ENCODE measurements at regions not wholly inside any gene's neighbourhood (a gene's known extent, or its start where the extent isn't known, plus 50 kb on each side); places are given as distances from the start of the nearest gene placed in this dataset.

DNA sequence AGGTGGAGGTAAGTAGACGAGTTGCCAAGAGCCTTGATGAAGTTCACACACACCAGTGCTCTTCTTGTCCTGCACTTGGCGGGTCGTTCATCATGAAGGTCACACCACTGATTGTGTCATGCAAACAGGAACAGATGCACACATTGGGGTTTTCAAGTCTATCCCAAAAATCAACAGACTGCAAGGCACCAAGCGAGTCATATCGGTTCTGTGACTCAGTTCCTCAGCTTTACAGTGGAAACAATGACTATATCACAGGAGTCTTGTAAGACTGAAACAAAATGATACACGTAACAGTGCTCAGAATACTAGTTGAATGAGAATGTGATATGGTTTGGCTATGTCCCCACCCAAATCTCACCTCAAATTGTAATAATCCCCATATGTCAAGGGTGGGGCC is 526.9 kb upstream of the ID2 start:
- no peak for DNase-seq

DNA sequence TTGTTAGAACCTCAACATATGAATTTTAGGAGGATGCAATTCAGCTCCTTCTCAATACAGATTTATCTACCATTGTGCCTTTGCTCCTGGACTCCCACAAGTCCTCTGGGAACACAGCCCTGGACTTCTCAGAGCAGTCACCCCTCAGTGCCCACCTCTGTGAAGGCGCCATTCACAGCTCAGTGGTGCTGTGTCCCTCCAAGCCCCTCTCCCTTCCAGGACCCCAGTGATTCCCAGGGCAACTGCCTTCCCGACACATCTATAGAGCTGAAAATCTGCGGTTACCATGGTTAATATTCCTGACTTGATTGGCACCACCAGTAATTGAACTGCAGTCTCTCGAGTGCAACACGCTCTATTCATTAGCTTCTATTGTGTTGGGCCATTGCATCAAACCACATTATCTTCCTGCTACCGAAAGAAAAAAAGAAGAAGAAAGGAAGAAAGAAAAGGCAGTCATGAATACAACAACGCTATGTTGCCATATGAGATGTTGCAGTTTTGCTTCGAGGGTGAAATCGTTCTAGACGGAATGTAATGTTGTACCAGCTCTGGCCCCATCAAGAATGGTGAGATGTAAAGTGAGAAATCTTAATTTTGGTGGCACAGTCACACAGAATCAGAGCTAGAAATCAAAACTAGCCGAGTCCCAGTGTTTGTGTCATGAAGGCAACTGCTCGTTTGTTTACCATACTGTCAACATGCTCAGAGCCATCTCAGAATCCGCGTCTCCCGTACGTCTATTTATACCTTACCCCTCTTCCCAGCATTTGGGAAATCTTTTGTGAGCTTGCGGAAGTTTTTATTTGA is 524.0 kb upstream of the ID2 start:
- no peak for DNase-seq

DNA sequence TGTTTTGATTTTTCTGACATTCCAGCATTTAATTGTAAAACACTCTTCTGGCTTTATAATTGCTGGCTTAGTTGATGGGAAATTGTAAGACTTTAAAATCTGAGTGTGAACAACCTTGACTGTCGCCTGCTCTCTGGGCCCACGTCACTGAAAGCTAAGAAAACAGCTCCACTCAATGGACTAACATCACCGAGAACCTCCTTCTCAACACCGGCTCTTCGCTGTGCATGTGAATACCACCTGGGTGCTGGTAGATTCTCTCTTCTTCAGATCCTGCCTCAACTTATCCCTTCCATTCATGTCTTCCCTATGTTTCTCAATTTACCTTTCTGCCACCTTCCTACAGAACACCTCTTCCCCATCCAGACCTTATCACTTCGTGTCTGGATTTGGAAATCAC is 523.1 kb upstream of the ID2 start:
- no peak for DNase-seq

DNA sequence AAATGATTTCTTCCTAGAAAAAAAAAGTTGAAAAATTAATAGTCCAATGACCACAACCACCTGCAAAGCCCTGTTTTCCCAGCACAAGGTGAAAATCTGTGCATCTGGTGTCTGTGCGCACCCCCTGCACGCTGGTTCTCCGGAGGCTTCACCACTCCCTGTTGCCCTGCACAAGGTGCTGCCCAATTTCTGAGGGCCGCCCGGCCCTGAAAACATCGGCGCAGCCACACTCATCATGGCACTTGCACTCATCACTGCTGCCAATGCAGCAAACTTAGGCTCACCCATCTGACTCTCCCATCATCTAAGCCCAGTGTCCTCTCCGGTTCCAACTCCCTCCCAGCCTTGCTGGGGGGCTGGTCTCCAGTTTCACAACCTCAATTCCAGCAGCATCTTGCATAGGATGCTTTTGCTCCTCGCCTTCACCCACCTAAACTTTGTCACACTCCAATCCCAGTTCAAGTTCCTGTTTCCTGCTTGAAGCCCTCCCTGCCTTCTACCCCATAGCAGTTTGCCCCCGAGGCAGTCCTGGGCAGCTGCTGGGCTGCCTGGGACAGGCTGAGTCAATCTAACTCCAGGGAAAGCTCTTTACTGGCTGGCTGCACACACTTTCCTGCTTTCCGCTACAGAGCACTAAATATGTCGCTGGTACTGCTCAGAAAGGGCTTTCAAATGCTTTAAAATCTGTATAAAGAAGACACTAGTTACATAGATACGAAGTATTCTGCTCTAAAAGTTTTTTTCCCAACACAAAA is 522.5 kb upstream of the ID2 start:
- no peak for DNase-seq

GRCh38 chr2:8159966-8160603 is 521.8 kb upstream of the ID2 start:
- DNase-seq = no peak

- no peak for DNase-seq
These were observed 520.9 kb upstream of the ID2 start for GRCh38 chr2:8160959-8161358.

- no peak for DNase-seq
These were observed 519.3 kb upstream of the ID2 start for GRCh38 chr2:8162552-8162951.

- DNase-seq = no peak
These were observed 516.3 kb upstream of the ID2 start for GRCh38 chr2:8165550-8165949.

GRCh38 chr2:8168022-8168717 is 513.7 kb upstream of the ID2 start:
- no peak for DNase-seq

GRCh38 chr2:8168876-8169424 is 512.9 kb upstream of the ID2 start:
- DNase-seq = no peak

- no peak for DNase-seq
These were observed 512.4 kb upstream of the ID2 start for GRCh38 chr2:8169443-8169842.

DNA sequence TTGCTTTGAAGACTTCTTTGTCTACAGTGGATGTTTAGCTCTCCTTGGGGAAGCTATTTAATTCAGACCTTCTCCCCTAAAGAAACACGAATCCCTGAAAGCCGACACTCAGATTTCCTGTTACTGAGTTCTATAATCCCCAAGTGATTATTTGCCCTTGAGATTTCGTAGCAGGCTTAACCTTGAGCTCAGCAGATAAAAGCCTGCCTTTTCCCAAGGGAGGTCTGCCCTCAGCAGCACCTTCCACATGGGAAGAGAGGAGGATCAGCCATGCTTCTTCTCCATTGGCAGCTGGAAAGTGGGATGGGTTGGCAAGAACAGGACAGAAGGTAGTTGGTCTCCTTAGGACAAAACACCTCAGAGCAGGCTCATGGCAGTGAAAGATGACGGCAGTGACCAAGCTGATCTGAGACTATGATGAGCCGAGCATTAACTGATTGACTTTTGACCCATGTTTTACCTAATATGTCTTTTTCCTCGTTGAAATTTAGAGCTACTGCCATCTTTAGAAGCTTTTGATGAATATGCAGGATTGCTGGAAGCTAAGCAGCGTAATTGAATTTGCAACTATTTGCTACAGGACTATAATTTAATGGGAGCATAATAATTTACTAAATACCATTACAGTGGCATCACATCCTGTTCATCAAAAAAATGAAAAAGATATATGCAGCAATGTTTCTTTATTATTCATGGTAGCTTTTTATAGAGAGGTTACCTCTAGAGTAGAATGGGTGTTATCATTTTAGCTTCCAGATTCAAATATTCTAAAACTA is 511.1 kb upstream of the ID2 start:
- no peak for DNase-seq

GRCh38 chr2:8171608-8172007 is 510.2 kb upstream of the ID2 start:
- no peak for DNase-seq

- DNase-seq = no peak
These were observed 509.2 kb upstream of the ID2 start for GRCh38 chr2:8172661-8173060.

- no peak for DNase-seq
These were observed 507.1 kb upstream of the ID2 start for GRCh38 chr2:8174641-8175257.

- no peak for DNase-seq
These were observed 505.0 kb upstream of the ID2 start for GRCh38 chr2:8176887-8177286.

DNA sequence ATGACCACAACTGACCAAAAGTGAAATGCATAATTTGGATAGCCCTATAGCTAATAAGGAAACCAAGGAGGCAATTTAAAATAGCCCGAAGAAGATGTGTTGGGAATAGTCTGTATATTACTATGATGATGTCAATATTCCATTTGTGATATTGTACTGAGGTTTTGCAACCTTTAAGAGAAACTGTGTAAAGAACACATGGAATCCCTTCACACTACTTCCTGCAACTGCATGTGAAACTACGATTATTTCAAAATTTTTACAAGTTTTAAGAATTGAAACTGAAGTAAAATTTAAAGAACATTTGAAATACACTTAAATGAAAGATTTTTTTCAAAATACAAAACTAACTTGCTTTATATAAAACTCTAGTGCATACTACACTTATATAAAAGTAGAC is 504.3 kb upstream of the ID2 start:
- no peak for DNase-seq

GRCh38 chr2:8178911-8179310 is 502.9 kb upstream of the ID2 start:
- DNase-seq = no peak

- peak; percentile 63 to 77 for DNase-seq
These were observed 492.5 kb upstream of the ID2 start for GRCh38 chr2:8189316-8189715.

DNA sequence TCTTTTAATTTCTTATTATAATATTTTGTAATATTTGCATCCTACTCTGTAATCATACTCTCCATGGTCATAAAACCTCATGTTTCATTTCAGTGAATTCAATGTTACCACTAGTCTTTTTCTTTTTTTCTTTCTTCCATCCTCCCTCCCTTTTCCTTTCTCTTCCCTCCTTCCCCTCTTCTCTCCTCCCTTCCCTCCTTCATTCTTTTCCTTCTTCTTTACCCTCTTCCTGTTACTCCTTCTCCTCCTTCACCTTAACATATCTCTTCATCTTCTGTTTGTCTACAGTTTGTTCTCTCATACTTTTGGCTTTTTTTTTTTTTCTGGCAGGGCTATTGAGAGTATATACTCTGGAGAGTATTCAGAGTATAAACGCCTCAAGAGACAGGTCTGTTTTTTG is 491.6 kb upstream of the ID2 start:
- DNase-seq = peak in 1 of 2 experiments; percentile 25

- DNase-seq = peak in 1 of 2 experiments; percentile 18
These were observed 490.4 kb upstream of the ID2 start for GRCh38 chr2:8191427-8191826.

- no peak for DNase-seq
These were observed 488.7 kb upstream of the ID2 start for GRCh38 chr2:8193146-8193545.
